Activated CD4-positive, alpha-beta T cell treated with anti-CD3 and anti-CD28 coated beads for 36 hours (primary cell): ENCODE measurements at regions not wholly inside any gene's neighbourhood (a gene's known extent, or its start where the extent isn't known, plus 50 kb on each side); places are given as distances from the start of the nearest gene placed in this dataset.

Source experiments
- ATAC-seq: fragments of 200-7000 bp; cut with Tn5 transposase; one replicate; pipeline ENCODE4 v1.10.0; 2021; ENCODE audit warnings: mild to moderate bottlenecking, moderate library complexity
- CTCF ChIA-PET: fragments of 350-600 bp; sonication (Branson Sonifier 250); formaldehyde crosslinking; loops from one replicate; lab custom pipeline; 2021; ENCODE audit warnings: antibody characterized with exemption; lab: Charles Lee
- POLR2A ChIA-PET: fragments of 350-600 bp; sonication (Branson Sonifier 250); formaldehyde crosslinking; loops from one replicate; lab custom pipeline; 2021; ENCODE audit warnings: antibody characterized with exemption, inconsistent platforms; lab: Charles Lee
- DNase-seq: peaks from one replicate; pipeline ENCODE4 v3.0.0-alpha.2; 2020
- H3K27ac Mint-ChIP-seq: one replicate; pipeline ENCODE4 v1.8.0; 2021; ENCODE audit warnings: mixed read lengths
- H3K27me3 Mint-ChIP-seq: one replicate; pipeline ENCODE4 v1.8.0; 2021; ENCODE audit warnings: mixed read lengths
- H3K36me3 Mint-ChIP-seq: one replicate; pipeline ENCODE4 v1.8.0; 2021; ENCODE audit warnings: low read depth, mixed read lengths
- H3K4me1 Mint-ChIP-seq: one replicate; pipeline ENCODE4 v1.8.0; 2021; ENCODE audit warnings: mixed read lengths
- H3K4me3 Mint-ChIP-seq: one replicate; pipeline ENCODE4 v1.8.0; 2021; ENCODE audit warnings: mild to moderate bottlenecking, moderate library complexity, mixed read lengths
- H3K9me3 Mint-ChIP-seq: one replicate; pipeline ENCODE4 v1.8.0; 2021; ENCODE audit warnings: low read depth, mixed read lengths
- intact Hi-C, 2 experiments: fragments of 100-400 bp; cut with DNase I in 1 of 2; cut with micrococcal nuclease in 1 of 2; formaldehyde crosslinking; loops; one replicate each; pipeline versions ENCODE4 v1.14.2 to v1.15.1; 2022 to 2024; cut with DNase I, micrococcal nuclease

GRCh38 chr2:224210286-224211180 is 171.4 kb upstream of the SERPINE2 start:
- Mint-ChIP-seq H3K27ac (no peak overlapping the region), H3K27me3 (peaks cover 5% of the 10 kb centered on the region), H3K4me1 (no peaks in the 10 kb centered on the region), H3K36me3 (no peaks in the 10 kb centered on the region), H3K4me3 (no peak overlapping the region), H3K9me3 (no peaks in the 10 kb centered on the region)
- intact Hi-C loops = no loop called here
- no peak for ATAC-seq
- CTCF ChIA-PET = interaction anchor here (0.5 kb wide), 1 partner anchor 14 kb away, joined by 3 read pairs; no protein-coding TSS in a partner anchor
- no peak for DNase-seq
- POLR2A ChIA-PET = no interaction called here

GRCh38 chr2:224209555-224210285 is 170.6 kb upstream of the SERPINE2 start:
- Mint-ChIP-seq H3K4me1 (no peaks in the 10 kb centered on the region), H3K4me3 (no peak overlapping the region), H3K36me3 (no peaks in the 10 kb centered on the region), H3K9me3 (no peaks in the 10 kb centered on the region), H3K27me3 (peaks cover 7% of the 10 kb centered on the region), H3K27ac (no peak overlapping the region)
- ChIA-PET POLR2A (no interaction called here), CTCF (no interaction called here)
- no peak for ATAC-seq
- DNase-seq = no peak
- intact Hi-C loops = no loop called here

- ChIA-PET POLR2A (no interaction called here), CTCF (interaction anchor here (0.6 to 1.4 kb wide), 2 partner anchors 30 to 51 kb away, joined by 3 to 4 read pairs; no protein-coding TSS in a partner anchor)
- H3K4me1 Mint-ChIP-seq = no peaks in the 10 kb centered on the region
Measured at GRCh38 chr2:224208443-224208842, 169.4 kb upstream of the SERPINE2 start.

GRCh38 chr2:224208007-224208406 is 168.9 kb upstream of the SERPINE2 start:
- DNase-seq (no peak), ATAC-seq (no peak)
- Mint-ChIP-seq H3K36me3 (no peaks in the 10 kb centered on the region), H3K4me1 (no peaks in the 10 kb centered on the region), H3K9me3 (no peaks in the 10 kb centered on the region), H3K4me3 (no peak overlapping the region), H3K27me3 (peaks cover 11% of the 10 kb centered on the region), H3K27ac (no peak overlapping the region)
- ChIA-PET CTCF (interaction anchor here (1.4 kb wide), 1 partner anchor 31 kb away, joined by 4 read pairs; no protein-coding TSS in a partner anchor), POLR2A (no interaction called here)
- intact Hi-C loops = no loop called here

More at GRCh38 chr2:224208443-224208842, 169.4 kb upstream of the SERPINE2 start:
- H3K36me3 Mint-ChIP-seq = no peaks in the 10 kb centered on the region
- DNase-seq = no peak
- no peak for ATAC-seq
- no peak overlapping the region for H3K4me3 Mint-ChIP-seq
- H3K27me3 Mint-ChIP-seq = peaks cover 11% of the 10 kb centered on the region
- intact Hi-C loops = no loop called here
- no peak overlapping the region for H3K27ac Mint-ChIP-seq
- no peaks in the 10 kb centered on the region for H3K9me3 Mint-ChIP-seq

GRCh38 chr2:224206816-224207215 is 167.7 kb upstream of the SERPINE2 start:
- ATAC-seq (no peak), DNase-seq (no peak)
- H3K9me3 Mint-ChIP-seq = no peaks in the 10 kb centered on the region
- peaks cover 13% of the 10 kb centered on the region for H3K27me3 Mint-ChIP-seq
- intact Hi-C loops = no loop called here
- H3K36me3 Mint-ChIP-seq = no peaks in the 10 kb centered on the region
- POLR2A ChIA-PET = no interaction called here
- no peaks in the 10 kb centered on the region for H3K4me1 Mint-ChIP-seq
- no peak overlapping the region for H3K4me3 Mint-ChIP-seq
- CTCF ChIA-PET = interaction anchor here (1.4 kb wide), 1 partner anchor 32 kb away, joined by 4 read pairs; no protein-coding TSS in a partner anchor
- H3K27ac Mint-ChIP-seq = no peak overlapping the region

- Mint-ChIP-seq H3K27me3 (peaks cover 18% of the 10 kb centered on the region), H3K36me3 (no peaks in the 10 kb centered on the region), H3K4me3 (no peak overlapping the region), H3K4me1 (no peaks in the 10 kb centered on the region), H3K9me3 (no peaks in the 10 kb centered on the region), H3K27ac (no peak overlapping the region)
- ChIA-PET CTCF (no interaction called here), POLR2A (no interaction called here)
- ATAC-seq (no peak), DNase-seq (no peak)
- intact Hi-C loops = no loop called here
Measured at GRCh38 chr2:224202281-224202865, 163.3 kb upstream of the SERPINE2 start.

GRCh38 chr2:224198436-224198835 is 159.3 kb upstream of the SERPINE2 start:
- CTCF ChIA-PET = no interaction called here

GRCh38 chr2:224196810-224197209 is 157.7 kb upstream of the SERPINE2 start:
- intact Hi-C loops = no loop called here
- Mint-ChIP-seq H3K4me1 (no peaks in the 10 kb centered on the region), H3K27ac (no peak overlapping the region), H3K27me3 (peaks cover 10% of the 10 kb centered on the region), H3K36me3 (no peaks in the 10 kb centered on the region), H3K4me3 (no peak overlapping the region), H3K9me3 (no peaks in the 10 kb centered on the region)
- DNase-seq (no peak), ATAC-seq (no peak)
- ChIA-PET CTCF (no interaction called here), POLR2A (no interaction called here)

More at GRCh38 chr2:224198436-224198835, 159.3 kb upstream of the SERPINE2 start:
- Mint-ChIP-seq H3K4me1 (no peaks in the 10 kb centered on the region), H3K36me3 (no peaks in the 10 kb centered on the region), H3K4me3 (no peak overlapping the region), H3K27me3 (peaks cover 12% of the 10 kb centered on the region), H3K27ac (no peak overlapping the region), H3K9me3 (no peaks in the 10 kb centered on the region)
- POLR2A ChIA-PET = no interaction called here
- ATAC-seq (no peak), DNase-seq (no peak)
- intact Hi-C loops = no loop called here

GRCh38 chr2:224195925-224196571 is 157.0 kb upstream of the SERPINE2 start:
- no peak overlapping the region for H3K4me3 Mint-ChIP-seq
- DNase-seq = no peak
- CTCF ChIA-PET = interaction anchor here (0.7 kb wide), 1 partner anchor 15 kb away, joined by 3 read pairs; no protein-coding TSS in a partner anchor
- no peaks in the 10 kb centered on the region for H3K36me3 Mint-ChIP-seq
- peaks cover 7% of the 10 kb centered on the region for H3K27me3 Mint-ChIP-seq
- H3K9me3 Mint-ChIP-seq = no peaks in the 10 kb centered on the region
- H3K4me1 Mint-ChIP-seq = no peaks in the 10 kb centered on the region
- H3K27ac Mint-ChIP-seq = no peak overlapping the region
- no peak for ATAC-seq
- intact Hi-C loops = no loop called here
- POLR2A ChIA-PET = no interaction called here

- H3K27ac Mint-ChIP-seq = no peak overlapping the region
- H3K4me3 Mint-ChIP-seq = no peak overlapping the region
- no peaks in the 10 kb centered on the region for H3K36me3 Mint-ChIP-seq
- ATAC-seq = no peak
- H3K4me1 Mint-ChIP-seq = no peaks in the 10 kb centered on the region
- H3K27me3 Mint-ChIP-seq = peaks cover 7% of the 10 kb centered on the region
- CTCF ChIA-PET = no interaction called here
- no peak for DNase-seq
- intact Hi-C loops = no loop called here
- no peaks in the 10 kb centered on the region for H3K9me3 Mint-ChIP-seq
- POLR2A ChIA-PET = no interaction called here
Measured at GRCh38 chr2:224194161-224194560, 155.1 kb upstream of the SERPINE2 start.

- Mint-ChIP-seq H3K27ac (no peak overlapping the region), H3K27me3 (peaks cover 8% of the 10 kb centered on the region), H3K4me1 (no peaks in the 10 kb centered on the region), H3K36me3 (no peaks in the 10 kb centered on the region), H3K9me3 (peaks cover 3% of the 10 kb centered on the region), H3K4me3 (no peak overlapping the region)
- no peak for DNase-seq
- ChIA-PET CTCF (interaction anchor here (0.6 kb wide), 1 partner anchor 1900 kb away, joined by 3 read pairs; no protein-coding TSS in a partner anchor), POLR2A (no interaction called here)
- no peak for ATAC-seq
- intact Hi-C loops = no loop called here
Measured at GRCh38 chr2:224191465-224191864, 152.4 kb upstream of the SERPINE2 start.
